Hepatocyte (in vitro differentiated cells): ENCODE measurements at regions not wholly inside any gene's neighbourhood (a gene's known extent, or its start where the extent isn't known, plus 50 kb on each side); places are given as distances from the start of the nearest gene placed in this dataset.
"Not testable (repeated sequence)": the region's sequence is repeated elsewhere in the genome, so short reads cannot be mapped to it uniquely, and the experiment has no call there.

Source experiments
- EZH2 ChIP-seq: fragments of 200-600 bp; sonication (generic); IDR thresholded peaks from 2 replicates; pipeline ENCODE4 v1.6.1; 2016; ENCODE audit warnings: antibody characterized with exemption, mild to moderate bottlenecking, borderline replicate concordance
- TF ChIP-seq, protein P1 (sequence below): fragments of 200-600 bp; sonication (generic); IDR thresholded peaks from 2 replicates; pipeline ENCODE4 v1.5.1; 2016; ENCODE audit warnings: antibody characterized with exemption, mild to moderate bottlenecking; ENCODE audit not compliant: poor library complexity

DNA sequence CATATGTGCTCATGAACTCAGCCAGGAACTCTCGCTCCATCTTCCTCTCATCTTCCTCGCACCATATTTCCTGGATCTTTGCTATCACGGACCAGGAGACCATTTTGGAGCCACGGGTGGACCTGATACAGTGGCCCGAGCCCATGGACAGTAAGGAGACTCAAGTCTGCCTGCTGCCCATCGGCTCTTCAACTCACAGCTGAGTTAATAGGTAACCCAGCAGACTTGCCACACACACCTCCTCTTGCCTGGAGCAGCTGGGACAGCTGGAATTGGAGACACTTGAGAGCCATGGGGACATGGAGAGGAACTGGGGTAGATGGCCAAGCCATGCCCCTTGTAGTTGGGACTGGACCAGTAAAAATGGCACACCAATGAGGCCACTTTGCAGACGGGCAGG lies 936.1 kb downstream of the SPATA31A6 start:
- TF ChIP-seq EZH2: not testable (repeated sequence)
- TF ChIP-seq, protein P1, sequence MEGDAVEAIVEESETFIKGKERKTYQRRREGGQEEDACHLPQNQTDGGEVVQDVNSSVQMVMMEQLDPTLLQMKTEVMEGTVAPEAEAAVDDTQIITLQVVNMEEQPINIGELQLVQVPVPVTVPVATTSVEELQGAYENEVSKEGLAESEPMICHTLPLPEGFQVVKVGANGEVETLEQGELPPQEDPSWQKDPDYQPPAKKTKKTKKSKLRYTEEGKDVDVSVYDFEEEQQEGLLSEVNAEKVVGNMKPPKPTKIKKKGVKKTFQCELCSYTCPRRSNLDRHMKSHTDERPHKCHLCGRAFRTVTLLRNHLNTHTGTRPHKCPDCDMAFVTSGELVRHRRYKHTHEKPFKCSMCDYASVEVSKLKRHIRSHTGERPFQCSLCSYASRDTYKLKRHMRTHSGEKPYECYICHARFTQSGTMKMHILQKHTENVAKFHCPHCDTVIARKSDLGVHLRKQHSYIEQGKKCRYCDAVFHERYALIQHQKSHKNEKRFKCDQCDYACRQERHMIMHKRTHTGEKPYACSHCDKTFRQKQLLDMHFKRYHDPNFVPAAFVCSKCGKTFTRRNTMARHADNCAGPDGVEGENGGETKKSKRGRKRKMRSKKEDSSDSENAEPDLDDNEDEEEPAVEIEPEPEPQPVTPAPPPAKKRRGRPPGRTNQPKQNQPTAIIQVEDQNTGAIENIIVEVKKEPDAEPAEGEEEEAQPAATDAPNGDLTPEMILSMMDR: not testable (repeated sequence)
